ENCODE measurements at regions not wholly inside any gene's neighbourhood (a gene's known extent, or its start where the extent isn't known, plus 50 kb on each side); places are given as distances from the start of the nearest gene placed in this dataset.

GRCh38 chr5:148909766-148910165, 83.4 kb downstream of the ADRB2 start:
- TF ChIP-seq GATA1 (IDR thresholded peaks at IDR 0.05; ENCODE audit: low read depth, low read length), result no peak
- TF ChIP-seq POLR2A (IDR thresholded peaks at IDR 0.05; ENCODE audit: low read length), result no peak

Measured in erythroblast (primary cell).